Esophagus squamous epithelium (tissue), 5 donors: ENCODE measurements at regions not wholly inside any gene's neighbourhood (a gene's known extent, or its start where the extent isn't known, plus 50 kb on each side); places are given as distances from the start of the nearest gene placed in this dataset.

ENCODE experiments used
- DNase-seq: peaks from one replicate; lab custom pipeline; 2025; lab: John Stamatoyannopoulos, UW
- H3K27ac ChIP-seq, 4 donors: fragments of 200-600 bp; sonication (generic); one replicate each; pipeline ENCODE4 v1.5.1; 2016 to 2019; ENCODE audit warnings: mild to moderate bottlenecking in 1 of 4
- H3K27me3 ChIP-seq, 4 donors: fragments of 200-600 bp; sonication (generic); 1 replicate in 3 of 4; 2 replicates in 1 of 4; pipeline versions ENCODE4 v1.5.1 to v1.6.0; 2017 to 2021; ENCODE audit warnings: antibody characterized with exemption in 1 of 4
- H3K36me3 ChIP-seq, 3 donors: fragments of 200-600 bp; sonication (generic); one replicate each; pipeline ENCODE4 v1.5.1; 2016 to 2019
- H3K4me1 ChIP-seq, 3 donors: fragments of 200-600 bp; sonication (generic); one replicate each; pipeline ENCODE4 v1.5.1; 2017 to 2019
- H3K4me3 ChIP-seq, 4 donors: fragments of 200-600 bp; sonication (generic); 1 replicate in 3 of 4; 2 replicates in 1 of 4; pipeline ENCODE4 v1.5.1; 2016 to 2019; ENCODE audit warnings: mild to moderate bottlenecking in 2 of 4, moderate library complexity in 1 of 4
- H3K9me3 ChIP-seq, 3 donors: fragments of 200-600 bp; sonication (generic); one replicate each; pipeline ENCODE4 v1.5.1; 2016 to 2019
- POLR2A ChIP-seq, 4 donors: fragments of 450-650 bp; IDR thresholded peaks; one replicate each; pipeline ENCODE4 v1.6.1; 2017; ENCODE audit warnings: antibody characterized with exemption in 4 of 4, mild to moderate bottlenecking in 4 of 4, moderate library complexity in 3 of 4
- WGBS, 2 donors: methylation state at CpG; one replicate each; pipeline ENCODE4 v1.1.5; 2018; 5-methylcytosine and 5-hydroxymethylcytosine counted together
- intact Hi-C: fragments of 100-400 bp; cut with DNase I; formaldehyde crosslinking; loops from one replicate; pipeline ENCODE4 v1.15.0; 2022
- TF ChIP-seq, protein P1 (sequence below), 6 experiments: fragments of 450-650 bp in 4 of 6; fragments of 200-600 bp in 2 of 6; sonication (generic) in 2 of 6; IDR thresholded peaks; one replicate each; pipeline ENCODE4 v1.5.1; 2016 to 2019; ENCODE audit warnings: antibody characterized with exemption in 6 of 6, mild to moderate bottlenecking in 4 of 6, moderate library complexity in 4 of 6
- donor health status: DM: yes; HTN: yes; CAD: no.

- no peaks in the 10 kb centered on the region for H3K36me3 ChIP-seq
- TF ChIP-seq, protein P1, sequence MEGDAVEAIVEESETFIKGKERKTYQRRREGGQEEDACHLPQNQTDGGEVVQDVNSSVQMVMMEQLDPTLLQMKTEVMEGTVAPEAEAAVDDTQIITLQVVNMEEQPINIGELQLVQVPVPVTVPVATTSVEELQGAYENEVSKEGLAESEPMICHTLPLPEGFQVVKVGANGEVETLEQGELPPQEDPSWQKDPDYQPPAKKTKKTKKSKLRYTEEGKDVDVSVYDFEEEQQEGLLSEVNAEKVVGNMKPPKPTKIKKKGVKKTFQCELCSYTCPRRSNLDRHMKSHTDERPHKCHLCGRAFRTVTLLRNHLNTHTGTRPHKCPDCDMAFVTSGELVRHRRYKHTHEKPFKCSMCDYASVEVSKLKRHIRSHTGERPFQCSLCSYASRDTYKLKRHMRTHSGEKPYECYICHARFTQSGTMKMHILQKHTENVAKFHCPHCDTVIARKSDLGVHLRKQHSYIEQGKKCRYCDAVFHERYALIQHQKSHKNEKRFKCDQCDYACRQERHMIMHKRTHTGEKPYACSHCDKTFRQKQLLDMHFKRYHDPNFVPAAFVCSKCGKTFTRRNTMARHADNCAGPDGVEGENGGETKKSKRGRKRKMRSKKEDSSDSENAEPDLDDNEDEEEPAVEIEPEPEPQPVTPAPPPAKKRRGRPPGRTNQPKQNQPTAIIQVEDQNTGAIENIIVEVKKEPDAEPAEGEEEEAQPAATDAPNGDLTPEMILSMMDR (IDR thresholded peaks at IDR 0.05) = no peak
- TF ChIP-seq POLR2A (IDR thresholded peaks at IDR 0.05) = no peak
- no peaks in the 10 kb centered on the region for H3K9me3 ChIP-seq
- no peaks in the 10 kb centered on the region for H3K27me3 ChIP-seq
- WGBS, 2 donors = 55 to 62% methylated on average over 5 of the region's 5 CpGs
- intact Hi-C loops = no loop called here
- H3K27ac ChIP-seq = no peak overlapping the region
- H3K4me1 ChIP-seq = no peaks in the 10 kb centered on the region
- DNase-seq = no peak
- no peak overlapping the region for H3K4me3 ChIP-seq
These were observed 151.9 kb downstream of the IRX5 start for GRCh38 chr16:55082591-55082976.

DNA sequence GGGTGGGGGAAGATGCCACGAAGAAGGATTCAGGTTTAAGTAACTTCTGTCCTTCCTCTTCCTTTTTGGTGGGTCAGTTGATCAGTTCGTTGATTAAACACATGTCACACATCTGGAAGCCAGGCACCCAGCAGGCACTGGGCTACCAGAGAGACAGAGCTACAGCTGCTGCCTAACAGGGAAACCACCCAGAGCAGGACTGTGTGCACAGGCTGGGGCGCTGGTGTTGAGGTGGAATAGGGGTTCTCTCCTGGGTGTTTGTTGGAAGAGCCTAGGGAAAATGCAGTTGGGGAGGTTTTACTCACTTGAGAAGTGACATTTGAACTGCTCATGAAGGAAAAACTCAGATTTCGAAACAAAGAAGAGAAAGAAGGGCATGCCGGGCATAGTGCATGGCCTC, 152.4 kb downstream of the IRX5 start:
- Histone ChIP-seq H3K27ac (no peak overlapping the region), H3K36me3 (no peaks in the 10 kb centered on the region), H3K4me1 (no peaks in the 10 kb centered on the region), H3K4me3 (no peak overlapping the region), H3K27me3 (no peaks in the 10 kb centered on the region), H3K9me3 (no peaks in the 10 kb centered on the region)
- 63 to 75% methylated on average over 4 to 5 of the region's 5 CpGs for WGBS, 2 donors
- no peak for DNase-seq
- intact Hi-C loops = no loop called here
- TF ChIP-seq, protein P1 (IDR thresholded peaks at IDR 0.05) = no peak
- TF ChIP-seq POLR2A (IDR thresholded peaks at IDR 0.05) = no peak

DNA sequence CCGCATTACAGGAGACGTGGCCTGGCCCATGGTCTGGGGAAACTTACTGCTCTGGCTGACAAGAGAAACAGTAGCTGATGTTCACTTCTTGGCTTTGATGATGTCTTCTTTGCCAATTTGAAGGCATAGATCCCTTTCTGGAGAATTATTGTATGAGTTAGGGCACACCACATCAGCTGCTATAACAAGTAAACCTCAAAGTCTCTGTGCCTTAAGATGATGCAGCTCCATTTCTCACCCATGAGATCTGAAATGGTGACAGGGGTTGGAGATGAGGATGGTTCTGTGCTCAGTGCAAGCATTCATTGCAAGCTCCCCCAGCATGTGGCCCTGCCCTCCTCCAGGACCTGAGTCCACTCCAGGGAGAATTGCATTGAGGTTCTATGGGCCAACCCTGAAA, 157.4 kb downstream of the IRX5 start:
- Histone ChIP-seq H3K4me1 (no peaks in the 10 kb centered on the region), H3K4me3 (no peak overlapping the region), H3K36me3 (no peaks in the 10 kb centered on the region), H3K27ac (no peak overlapping the region), H3K27me3 (peaks cover 0 to 8% (median 0%) of the 10 kb centered on the region in 4 donors), H3K9me3 (no peaks in the 10 kb centered on the region)
- no peak for DNase-seq
- WGBS, 2 donors = 100% methylated on average over 2 of the region's 2 CpGs; no CpG with 5 or more reads in 1 of the 2 donors
- intact Hi-C loops = no loop called here
- TF ChIP-seq POLR2A (IDR thresholded peaks at IDR 0.05) = no peak
- TF ChIP-seq, protein P1 (IDR thresholded peaks at IDR 0.05) = no peak

DNA sequence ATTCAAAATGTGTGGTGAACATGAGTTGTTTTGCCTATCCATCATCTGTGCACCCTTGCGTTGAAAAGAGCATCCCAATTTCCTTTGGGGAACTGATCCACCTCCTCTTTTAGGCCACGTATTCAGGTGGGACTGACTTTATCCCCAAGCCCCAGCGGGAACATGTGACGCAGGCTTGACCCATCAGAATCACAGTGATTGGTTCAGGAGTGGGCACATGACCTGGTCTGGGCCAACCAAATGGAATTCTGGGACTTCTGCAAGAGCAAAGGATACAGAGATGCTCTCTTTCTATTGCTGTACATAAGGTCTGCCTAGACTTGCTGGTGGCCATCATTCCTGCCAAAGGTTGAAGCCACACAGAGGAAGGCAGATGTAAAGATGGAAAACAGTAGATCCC, 158.9 kb downstream of the IRX5 start:
- H3K4me3 ChIP-seq = no peak overlapping the region
- no peaks in the 10 kb centered on the region for H3K4me1 ChIP-seq
- intact Hi-C loops = no loop called here
- no peak for DNase-seq
- no peaks in the 10 kb centered on the region for H3K9me3 ChIP-seq
- no peaks in the 10 kb centered on the region for H3K36me3 ChIP-seq
- H3K27me3 ChIP-seq = peaks cover 0 to 8% (median 0%) of the 10 kb centered on the region in 4 donors
- no peak for TF ChIP-seq POLR2A (IDR thresholded peaks at IDR 0.05)
- TF ChIP-seq, protein P1 (IDR thresholded peaks at IDR 0.05) = no peak
- WGBS, 2 donors = 86 to 96% methylated on average over 4 of the region's 4 CpGs
- H3K27ac ChIP-seq = no peak overlapping the region

DNA sequence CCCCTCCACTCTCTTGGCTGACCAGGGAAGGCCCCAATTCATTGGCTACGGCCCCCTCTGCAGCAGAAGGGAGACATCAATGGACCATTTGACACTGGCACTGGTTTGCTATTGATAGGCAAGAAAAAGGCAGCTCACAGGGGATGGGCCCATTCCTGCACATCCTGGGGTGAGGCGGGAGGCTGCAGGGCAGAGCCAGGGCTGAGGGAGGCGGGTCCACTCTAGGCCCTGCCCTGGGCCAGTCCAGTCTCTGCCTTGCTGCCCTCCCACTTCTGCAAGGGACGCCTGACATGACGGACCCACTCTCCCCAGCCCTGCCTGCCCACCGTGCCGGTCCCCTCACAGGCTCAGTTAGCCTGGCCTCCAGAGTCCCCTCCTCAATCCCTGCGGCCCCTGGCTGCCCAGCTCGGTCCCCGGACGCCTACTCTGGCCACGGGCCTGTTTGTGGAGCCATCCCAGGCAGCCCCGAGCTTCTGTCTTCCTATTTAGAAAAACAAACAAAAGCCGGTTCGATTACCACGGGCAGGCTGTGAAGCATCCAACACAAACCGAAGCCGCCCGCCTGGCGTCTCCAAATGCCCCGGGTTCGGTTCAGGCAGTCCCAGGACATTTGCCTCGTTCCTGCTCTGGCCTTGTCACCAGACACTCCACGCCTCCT, 160.7 kb downstream of the IRX5 start:
- no peak for DNase-seq

More for the DNA sequence above, 160.7 kb downstream of the IRX5 start:
- H3K4me1 ChIP-seq = no peaks in the 10 kb centered on the region
- intact Hi-C loops = no loop called here
- H3K27ac ChIP-seq = no peak overlapping the region
- no peaks in the 10 kb centered on the region for H3K9me3 ChIP-seq
- no peaks in the 10 kb centered on the region for H3K36me3 ChIP-seq
- TF ChIP-seq, protein P1 (IDR thresholded peaks at IDR 0.05) = no peak
- no peak for TF ChIP-seq POLR2A (IDR thresholded peaks at IDR 0.05)
- peaks cover 0 to 8% (median 0%) of the 10 kb centered on the region in 4 donors for H3K27me3 ChIP-seq
- WGBS, 2 donors = 60 to 86% methylated on average over 1 to 8 of the region's 24 CpGs
- H3K4me3 ChIP-seq = no peak overlapping the region
